ENCODE measurements at regions not wholly inside any gene's neighbourhood (a gene's known extent, or its start where the extent isn't known, plus 50 kb on each side); places are given as distances from the start of the nearest gene placed in this dataset.

DNA sequence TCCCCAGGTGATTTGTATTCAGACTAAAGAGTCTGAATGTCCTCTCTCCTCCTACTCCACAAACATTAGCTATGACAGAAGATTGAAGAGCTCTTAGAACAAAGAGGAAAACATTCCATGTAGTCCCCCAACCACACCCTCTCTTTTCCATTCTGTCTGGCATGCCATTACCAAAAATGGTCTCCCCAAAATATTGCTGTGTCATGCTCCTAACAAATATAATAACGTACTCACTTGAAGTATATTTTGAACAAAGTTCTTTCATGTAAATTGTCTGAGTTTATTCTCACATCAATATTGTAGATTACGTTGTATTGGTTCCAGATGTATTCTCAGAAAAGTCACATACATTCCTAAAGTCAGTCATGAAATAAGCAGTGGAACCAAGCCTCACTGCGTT lies 467.3 kb upstream of the IRAK1BP1 start:
- intact Hi-C loops (cut with DNase I, micrococcal nuclease), result no loop called here
- DNase-seq, result no peak
- TF ChIP-seq, protein P1, sequence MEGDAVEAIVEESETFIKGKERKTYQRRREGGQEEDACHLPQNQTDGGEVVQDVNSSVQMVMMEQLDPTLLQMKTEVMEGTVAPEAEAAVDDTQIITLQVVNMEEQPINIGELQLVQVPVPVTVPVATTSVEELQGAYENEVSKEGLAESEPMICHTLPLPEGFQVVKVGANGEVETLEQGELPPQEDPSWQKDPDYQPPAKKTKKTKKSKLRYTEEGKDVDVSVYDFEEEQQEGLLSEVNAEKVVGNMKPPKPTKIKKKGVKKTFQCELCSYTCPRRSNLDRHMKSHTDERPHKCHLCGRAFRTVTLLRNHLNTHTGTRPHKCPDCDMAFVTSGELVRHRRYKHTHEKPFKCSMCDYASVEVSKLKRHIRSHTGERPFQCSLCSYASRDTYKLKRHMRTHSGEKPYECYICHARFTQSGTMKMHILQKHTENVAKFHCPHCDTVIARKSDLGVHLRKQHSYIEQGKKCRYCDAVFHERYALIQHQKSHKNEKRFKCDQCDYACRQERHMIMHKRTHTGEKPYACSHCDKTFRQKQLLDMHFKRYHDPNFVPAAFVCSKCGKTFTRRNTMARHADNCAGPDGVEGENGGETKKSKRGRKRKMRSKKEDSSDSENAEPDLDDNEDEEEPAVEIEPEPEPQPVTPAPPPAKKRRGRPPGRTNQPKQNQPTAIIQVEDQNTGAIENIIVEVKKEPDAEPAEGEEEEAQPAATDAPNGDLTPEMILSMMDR (IDR thresholded peaks at IDR 0.05), result no peak
- ChIA-PET POLR2A (no interaction called here), CTCF (no interaction called here)
- Mint-ChIP-seq H3K27ac (no peak overlapping the region), H3K36me3 (ENCODE audit: low read depth) (no peaks in the 10 kb centered on the region), H3K27me3 (no peaks in the 10 kb centered on the region), H3K4me1 (ENCODE audit: low read depth) (no peaks in the 10 kb centered on the region), H3K4me3 (no peak overlapping the region), H3K9me3 (peaks cover 15% of the 10 kb centered on the region)
- Histone ChIP-seq H3K36me3 (ENCODE audit: insufficient read depth, low read length) (no peaks in the 10 kb centered on the region), H3K4me1 (ENCODE audit: insufficient read depth, low read length) (no peaks in the 10 kb centered on the region), H3K27me3 (ENCODE audit: control insufficient read depth in 1 of 2, insufficient read depth in 2 of 2, low read length in 2 of 2) (no peaks in the 10 kb centered on the region), H3K27ac (ENCODE audit: low read depth in 1 of 2, low read length in 2 of 2) (no peak overlapping the region), H3K9me3 (ENCODE audit: control insufficient read depth in 1 of 2, insufficient read depth in 1 of 2, low read length in 2 of 2) (no peaks in the 10 kb centered on the region), H3K4me3 (ENCODE audit: low read length) (no peak overlapping the region)
- ATAC-seq (ENCODE audit: poor library complexity), result no peak

DNA sequence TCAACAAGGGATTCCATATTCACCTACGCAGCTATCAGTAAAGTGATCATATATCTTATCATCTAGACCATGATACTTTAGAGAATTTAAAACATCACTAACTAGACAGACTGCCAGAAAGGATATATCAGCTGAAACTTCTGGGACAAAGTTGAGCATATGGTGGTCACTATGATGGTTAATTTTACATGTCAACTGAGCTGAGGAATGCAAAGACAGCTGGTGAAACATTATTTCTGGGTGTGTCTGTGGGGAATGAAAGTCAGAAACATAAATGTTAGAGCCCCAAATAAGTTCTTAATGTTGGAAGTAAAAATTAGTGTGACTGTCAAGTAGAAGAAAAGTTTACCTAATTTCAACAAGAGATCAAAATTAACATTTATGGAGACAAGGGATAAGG lies 440.0 kb upstream of the IRAK1BP1 start:
- peaks cover 2 to 9% of the 10 kb centered on the region in 2 experiments for H3K9me3 ChIP-seq (ENCODE audit: control insufficient read depth in 1 of 2, insufficient read depth in 1 of 2, low read length in 2 of 2)
- CTCF ChIA-PET, result no interaction called here
- intact Hi-C loops (cut with DNase I, micrococcal nuclease), result no loop called here
- TF ChIP-seq, protein P1 (IDR thresholded peaks at IDR 0.05), result no peak
- no peak overlapping the region for H3K4me3 ChIP-seq (ENCODE audit: low read length)
- peaks cover 14% of the 10 kb centered on the region for H3K9me3 Mint-ChIP-seq
- no peak overlapping the region for H3K27ac Mint-ChIP-seq
- H3K36me3 ChIP-seq (ENCODE audit: insufficient read depth, low read length), result no peaks in the 10 kb centered on the region
- ATAC-seq (ENCODE audit: poor library complexity), result no peak
- POLR2A ChIA-PET, result no interaction called here
- no peak overlapping the region for H3K4me3 Mint-ChIP-seq
- no peaks in the 10 kb centered on the region for H3K36me3 Mint-ChIP-seq (ENCODE audit: low read depth)
- no peaks in the 10 kb centered on the region for H3K27me3 ChIP-seq (ENCODE audit: control insufficient read depth in 1 of 2, insufficient read depth in 2 of 2, low read length in 2 of 2)
- H3K27me3 Mint-ChIP-seq, result no peaks in the 10 kb centered on the region
- H3K4me1 ChIP-seq (ENCODE audit: insufficient read depth, low read length), result no peaks in the 10 kb centered on the region
- no peak for DNase-seq
- no peak overlapping the region for H3K27ac ChIP-seq (ENCODE audit: low read depth in 1 of 2, low read length in 2 of 2)
- no peaks in the 10 kb centered on the region for H3K4me1 Mint-ChIP-seq (ENCODE audit: low read depth)

DNA sequence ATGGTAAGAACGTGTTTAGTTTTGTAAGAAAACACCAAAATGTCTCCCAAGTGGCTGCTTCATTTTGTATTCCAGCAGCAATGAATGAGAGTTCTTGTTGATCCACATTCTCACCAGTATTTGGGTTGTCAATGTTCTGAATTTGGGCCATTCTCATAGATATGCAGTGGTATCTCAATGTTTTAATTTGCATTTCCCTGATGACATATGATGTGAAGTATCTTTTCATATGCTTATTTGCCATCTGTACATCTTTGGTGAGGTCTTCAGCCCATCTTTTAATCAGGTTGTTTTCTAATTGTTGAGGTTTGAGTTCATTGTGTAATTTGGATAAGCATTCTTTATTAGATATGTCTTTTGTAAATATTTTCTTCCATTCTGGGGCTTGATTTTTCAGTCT lies 436.8 kb upstream of the IRAK1BP1 start:
- intact Hi-C loops (cut with DNase I, micrococcal nuclease), result no loop called here
- ChIA-PET CTCF (no interaction called here), POLR2A (no interaction called here)
- TF ChIP-seq, protein P1 (IDR thresholded peaks at IDR 0.05), result no peak
- no peaks in the 10 kb centered on the region for H3K27me3 Mint-ChIP-seq
- ATAC-seq (ENCODE audit: poor library complexity), result no peak
- no peak for DNase-seq
- no peaks in the 10 kb centered on the region for H3K4me1 ChIP-seq (ENCODE audit: insufficient read depth, low read length)
- H3K4me3 Mint-ChIP-seq, result no peak overlapping the region
- no peaks in the 10 kb centered on the region for H3K36me3 ChIP-seq (ENCODE audit: insufficient read depth, low read length)
- peaks cover 0 to 4% of the 10 kb centered on the region in 2 experiments for H3K9me3 ChIP-seq (ENCODE audit: control insufficient read depth in 1 of 2, insufficient read depth in 1 of 2, low read length in 2 of 2)
- H3K27me3 ChIP-seq (ENCODE audit: control insufficient read depth in 1 of 2, insufficient read depth in 2 of 2, low read length in 2 of 2), result no peaks in the 10 kb centered on the region
- no peak overlapping the region for H3K4me3 ChIP-seq (ENCODE audit: low read length)
- H3K27ac ChIP-seq (ENCODE audit: low read depth in 1 of 2, low read length in 2 of 2), result no peak overlapping the region
- peaks cover 8% of the 10 kb centered on the region for H3K9me3 Mint-ChIP-seq
- H3K4me1 Mint-ChIP-seq (ENCODE audit: low read depth), result no peaks in the 10 kb centered on the region
- H3K36me3 Mint-ChIP-seq (ENCODE audit: low read depth), result no peaks in the 10 kb centered on the region
- H3K27ac Mint-ChIP-seq, result no peak overlapping the region

Data from CD4-positive, alpha-beta T cell (primary cell).